ENCODE measurements at regions not wholly inside any gene's neighbourhood (a gene's known extent, or its start where the extent isn't known, plus 50 kb on each side); places are given as distances from the start of the nearest gene placed in this dataset.

DNA sequence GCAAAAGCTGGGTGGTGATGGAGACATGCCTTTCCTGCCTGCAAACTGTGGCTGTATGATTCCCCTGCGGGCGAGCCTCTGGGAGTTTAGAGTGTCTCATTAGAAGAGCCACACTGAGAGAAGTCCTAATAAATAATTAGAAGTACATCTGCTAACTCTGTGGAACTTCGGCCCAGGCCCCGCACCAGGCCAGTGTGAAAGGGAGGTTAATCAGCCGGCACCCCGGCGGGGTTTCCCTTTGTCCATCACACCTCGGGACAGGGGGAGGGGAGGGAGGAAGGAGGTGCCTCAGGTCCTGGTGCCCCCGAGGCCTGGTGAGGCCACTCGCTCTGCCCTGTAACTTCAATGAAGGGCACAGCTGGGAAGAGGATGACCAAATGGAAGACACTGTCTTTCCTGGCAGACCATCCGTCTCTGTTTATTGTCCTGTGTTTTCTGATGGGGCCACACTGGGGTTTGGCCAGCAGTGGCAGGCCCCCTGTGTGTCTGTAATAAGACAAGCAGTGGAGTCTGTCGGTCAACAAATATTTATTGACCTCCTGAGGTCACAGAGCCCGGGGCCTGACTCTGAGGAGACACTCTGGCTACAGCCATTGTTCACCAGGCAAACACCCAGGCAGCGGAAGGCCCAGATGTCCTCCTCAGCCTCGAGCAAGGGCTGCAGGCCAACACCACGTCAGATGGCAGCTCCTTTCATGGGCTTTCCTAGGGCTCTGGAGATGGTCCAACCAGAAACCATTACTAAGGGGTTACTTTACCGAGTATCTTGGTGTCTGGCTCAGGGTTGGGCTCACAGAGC is 267.5 kb upstream of the RAB4A start:
- Histone ChIP-seq H3K36me3 (no peaks in the 10 kb centered on the region), H3K27me3 (replicated peaks; ENCODE audit: insufficient read depth) (no peaks in the 10 kb centered on the region), H3K4me3 (no peak overlapping the region), H3K4me1 (replicated peaks) (no peaks in the 10 kb centered on the region), H3K9me3 (no peaks in the 10 kb centered on the region), H3K27ac (no peak overlapping the region)
- intact Hi-C loops (cut with DNase I), result no loop called here
- WGBS, result 68% methylated on average over 17 of the region's 17 CpGs
- no peak for TF ChIP-seq POLR2AphosphoS5 (IDR thresholded peaks at IDR 0.05)
- TF ChIP-seq, protein P1, sequence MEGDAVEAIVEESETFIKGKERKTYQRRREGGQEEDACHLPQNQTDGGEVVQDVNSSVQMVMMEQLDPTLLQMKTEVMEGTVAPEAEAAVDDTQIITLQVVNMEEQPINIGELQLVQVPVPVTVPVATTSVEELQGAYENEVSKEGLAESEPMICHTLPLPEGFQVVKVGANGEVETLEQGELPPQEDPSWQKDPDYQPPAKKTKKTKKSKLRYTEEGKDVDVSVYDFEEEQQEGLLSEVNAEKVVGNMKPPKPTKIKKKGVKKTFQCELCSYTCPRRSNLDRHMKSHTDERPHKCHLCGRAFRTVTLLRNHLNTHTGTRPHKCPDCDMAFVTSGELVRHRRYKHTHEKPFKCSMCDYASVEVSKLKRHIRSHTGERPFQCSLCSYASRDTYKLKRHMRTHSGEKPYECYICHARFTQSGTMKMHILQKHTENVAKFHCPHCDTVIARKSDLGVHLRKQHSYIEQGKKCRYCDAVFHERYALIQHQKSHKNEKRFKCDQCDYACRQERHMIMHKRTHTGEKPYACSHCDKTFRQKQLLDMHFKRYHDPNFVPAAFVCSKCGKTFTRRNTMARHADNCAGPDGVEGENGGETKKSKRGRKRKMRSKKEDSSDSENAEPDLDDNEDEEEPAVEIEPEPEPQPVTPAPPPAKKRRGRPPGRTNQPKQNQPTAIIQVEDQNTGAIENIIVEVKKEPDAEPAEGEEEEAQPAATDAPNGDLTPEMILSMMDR (IDR thresholded peaks at IDR 0.05), result no peak
- no peak for DNase-seq (ENCODE audit: low spot score)

DNA sequence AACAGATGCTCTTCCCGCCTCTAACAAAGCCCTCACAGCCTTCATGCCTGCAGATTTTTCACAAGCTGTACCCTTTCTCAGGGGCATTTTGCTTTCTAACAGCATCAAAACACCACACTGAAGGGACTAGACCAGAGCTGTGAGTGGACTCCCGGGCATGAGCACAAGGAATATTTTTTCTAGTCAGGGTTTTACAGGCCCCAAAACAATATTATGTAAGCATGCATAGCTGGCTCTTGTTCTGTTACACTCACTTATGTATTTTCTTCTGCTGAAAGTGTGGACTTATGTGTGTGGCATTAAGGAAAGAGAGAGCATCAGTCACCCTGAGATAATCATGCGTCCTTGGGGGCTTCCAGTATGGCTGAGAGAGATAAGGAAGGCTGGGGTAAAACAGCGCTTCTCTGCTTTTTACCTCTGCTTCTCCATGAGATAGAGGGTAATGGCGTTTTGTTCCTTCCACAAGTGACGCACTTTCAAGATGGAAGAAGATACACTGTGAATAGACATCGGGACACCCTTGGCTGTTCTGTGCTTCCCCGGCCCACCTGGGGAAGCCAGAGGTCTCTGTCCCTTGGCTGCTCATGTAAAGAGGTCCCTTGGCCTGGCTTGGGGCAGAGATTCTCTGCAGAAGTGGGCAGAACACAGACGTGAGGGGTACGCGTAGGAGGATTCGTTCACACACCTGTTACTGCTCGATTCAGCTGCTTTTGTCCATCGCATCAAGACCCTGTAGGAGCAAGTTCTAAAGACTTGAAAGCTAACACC is 266.7 kb upstream of the RAB4A start:
- H3K27me3 ChIP-seq (replicated peaks; ENCODE audit: insufficient read depth), result no peaks in the 10 kb centered on the region
- H3K4me3 ChIP-seq, result no peak overlapping the region
- no peak overlapping the region for H3K27ac ChIP-seq
- WGBS, result 85% methylated on average over 14 of the region's 14 CpGs
- intact Hi-C loops (cut with DNase I), result no loop called here
- H3K36me3 ChIP-seq, result no peaks in the 10 kb centered on the region
- no peak for DNase-seq (ENCODE audit: low spot score)
- TF ChIP-seq POLR2A (IDR thresholded peaks at IDR 0.05) (no peak), POLR2AphosphoS5 (IDR thresholded peaks at IDR 0.05) (no peak)
- TF ChIP-seq, protein P1 (IDR thresholded peaks at IDR 0.05), result no peak
- no peaks in the 10 kb centered on the region for H3K4me1 ChIP-seq (replicated peaks)
- H3K9me3 ChIP-seq, result no peaks in the 10 kb centered on the region

- TF ChIP-seq, protein P1 (IDR thresholded peaks at IDR 0.05), result no peak
- TF ChIP-seq POLR2AphosphoS5 (IDR thresholded peaks at IDR 0.05), result no peak
- TF ChIP-seq POLR2A (IDR thresholded peaks at IDR 0.05), result no peak
- 98% methylated on average over 3 of the region's 3 CpGs for WGBS
- no peak overlapping the region for H3K27ac ChIP-seq
- DNase-seq (ENCODE audit: low spot score), result no peak
- H3K4me1 ChIP-seq (replicated peaks), result no peaks in the 10 kb centered on the region
- no peaks in the 10 kb centered on the region for H3K36me3 ChIP-seq
- no peaks in the 10 kb centered on the region for H3K27me3 ChIP-seq (replicated peaks; ENCODE audit: insufficient read depth)
- no peak overlapping the region for H3K4me3 ChIP-seq
- H3K9me3 ChIP-seq, result no peaks in the 10 kb centered on the region
- intact Hi-C loops (cut with DNase I), result no loop called here
Observed at GRCh38 chr1:229005097-229005496, 265.8 kb upstream of the RAB4A start.

DNA sequence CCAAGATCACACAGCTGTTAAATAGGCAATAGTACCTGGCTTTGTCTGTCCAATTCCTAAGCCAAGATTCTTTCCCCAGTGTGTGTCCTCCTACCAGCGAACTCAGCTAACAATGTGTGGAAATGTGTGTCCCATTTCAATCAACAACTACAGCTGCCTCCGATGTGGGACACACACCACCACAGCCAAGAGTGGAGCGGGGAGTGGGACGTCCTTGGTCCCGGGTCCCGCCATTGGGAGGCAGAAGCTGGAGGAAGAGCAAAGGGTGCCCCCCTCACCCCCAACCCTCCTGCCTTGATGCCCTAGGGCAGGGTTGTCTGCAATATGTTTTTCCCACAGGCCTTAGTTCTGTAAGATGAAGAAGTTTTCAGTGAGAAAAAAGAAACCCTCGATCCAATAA is 265.4 kb upstream of the RAB4A start:
- Histone ChIP-seq H3K27ac (no peak overlapping the region), H3K4me1 (replicated peaks) (no peaks in the 10 kb centered on the region), H3K4me3 (no peak overlapping the region), H3K9me3 (no peaks in the 10 kb centered on the region), H3K27me3 (replicated peaks; ENCODE audit: insufficient read depth) (no peaks in the 10 kb centered on the region), H3K36me3 (no peaks in the 10 kb centered on the region)
- TF ChIP-seq, protein P1 (IDR thresholded peaks at IDR 0.05), result no peak
- TF ChIP-seq POLR2AphosphoS5 (IDR thresholded peaks at IDR 0.05) (no peak), POLR2A (IDR thresholded peaks at IDR 0.05) (no peak)
- 70% methylated on average over 7 of the region's 7 CpGs for WGBS
- no peak for DNase-seq (ENCODE audit: low spot score)
- intact Hi-C loops (cut with DNase I), result no loop called here

Measured in prostate gland (tissue), 2 donors.